Nephron progenitor cell (in vitro differentiated cells): ENCODE measurements at regions not wholly inside any gene's neighbourhood (a gene's known extent, or its start where the extent isn't known, plus 50 kb on each side); places are given as distances from the start of the nearest gene placed in this dataset.
A peak's percentile ranks its signal among the peaks of the same experiment; 100 is the strongest.

Experiments used
- DNase-seq: peaks from one replicate; pipeline ENCODE4 v3.0.0; 2021
- H3K27ac Mint-ChIP-seq: 2 replicates; pipeline ENCODE4 v1.8.0; 2021; ENCODE audit warnings: mild to moderate bottlenecking, moderate library complexity, mixed read lengths
- H3K27me3 Mint-ChIP-seq: 2 replicates; pipeline ENCODE4 v1.8.0; 2021; ENCODE audit warnings: mild to moderate bottlenecking, low read depth, mixed read lengths; ENCODE audit not compliant: poor library complexity
- H3K36me3 Mint-ChIP-seq: 2 replicates; pipeline ENCODE4 v1.8.0; 2021; ENCODE audit warnings: low read depth, mixed read lengths
- H3K4me1 Mint-ChIP-seq: 2 replicates; pipeline ENCODE4 v1.8.0; 2021; ENCODE audit warnings: mixed read lengths
- H3K4me3 Mint-ChIP-seq: 2 replicates; pipeline ENCODE4 v1.8.0; 2021; ENCODE audit warnings: mild to moderate bottlenecking, moderate library complexity, mixed read lengths
- H3K9me3 Mint-ChIP-seq: 2 replicates; pipeline ENCODE4 v1.8.0; 2021; ENCODE audit warnings: mild to moderate bottlenecking, moderate library complexity, mixed read lengths
- TF ChIP-seq, protein P1 (sequence below): fragments of 200-600 bp; sonication (generic); IDR thresholded peaks from 2 replicates; pipeline ENCODE4 v1.5.0; 2021; ENCODE audit warnings: antibody characterized with exemption

DNA sequence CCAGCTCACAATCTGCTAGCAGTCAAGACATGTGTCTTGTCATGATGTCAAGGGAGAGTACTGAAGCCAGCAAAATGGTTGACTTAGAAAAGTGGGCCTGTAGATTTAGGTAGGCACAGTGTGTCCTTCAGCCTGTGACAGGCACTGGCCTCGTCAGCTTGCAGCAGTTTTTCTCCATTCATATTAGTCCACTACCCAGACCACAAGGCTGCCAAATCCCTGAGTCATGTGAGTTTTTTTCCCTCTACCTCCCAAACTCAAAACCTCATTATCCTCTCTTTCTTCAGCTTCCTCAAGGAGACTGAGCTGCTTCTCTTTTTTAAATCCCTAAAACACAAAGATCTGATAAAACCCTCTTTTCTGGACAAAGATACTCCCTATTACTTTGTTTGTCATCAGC, 102.6 kb upstream of the HS3ST3A1 start:
- peaks cover 8% of the 10 kb centered on the region for H3K36me3 Mint-ChIP-seq
- H3K9me3 Mint-ChIP-seq: peaks cover 9% of the 10 kb centered on the region
- TF ChIP-seq, protein P1, sequence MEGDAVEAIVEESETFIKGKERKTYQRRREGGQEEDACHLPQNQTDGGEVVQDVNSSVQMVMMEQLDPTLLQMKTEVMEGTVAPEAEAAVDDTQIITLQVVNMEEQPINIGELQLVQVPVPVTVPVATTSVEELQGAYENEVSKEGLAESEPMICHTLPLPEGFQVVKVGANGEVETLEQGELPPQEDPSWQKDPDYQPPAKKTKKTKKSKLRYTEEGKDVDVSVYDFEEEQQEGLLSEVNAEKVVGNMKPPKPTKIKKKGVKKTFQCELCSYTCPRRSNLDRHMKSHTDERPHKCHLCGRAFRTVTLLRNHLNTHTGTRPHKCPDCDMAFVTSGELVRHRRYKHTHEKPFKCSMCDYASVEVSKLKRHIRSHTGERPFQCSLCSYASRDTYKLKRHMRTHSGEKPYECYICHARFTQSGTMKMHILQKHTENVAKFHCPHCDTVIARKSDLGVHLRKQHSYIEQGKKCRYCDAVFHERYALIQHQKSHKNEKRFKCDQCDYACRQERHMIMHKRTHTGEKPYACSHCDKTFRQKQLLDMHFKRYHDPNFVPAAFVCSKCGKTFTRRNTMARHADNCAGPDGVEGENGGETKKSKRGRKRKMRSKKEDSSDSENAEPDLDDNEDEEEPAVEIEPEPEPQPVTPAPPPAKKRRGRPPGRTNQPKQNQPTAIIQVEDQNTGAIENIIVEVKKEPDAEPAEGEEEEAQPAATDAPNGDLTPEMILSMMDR: no peak
- H3K27ac Mint-ChIP-seq: peak overlapping the region; percentile 9
- peaks cover 29% of the 10 kb centered on the region for H3K4me1 Mint-ChIP-seq
- no peak overlapping the region for H3K4me3 Mint-ChIP-seq
- DNase-seq: no peak
- H3K27me3 Mint-ChIP-seq: peaks cover 9% of the 10 kb centered on the region

DNA sequence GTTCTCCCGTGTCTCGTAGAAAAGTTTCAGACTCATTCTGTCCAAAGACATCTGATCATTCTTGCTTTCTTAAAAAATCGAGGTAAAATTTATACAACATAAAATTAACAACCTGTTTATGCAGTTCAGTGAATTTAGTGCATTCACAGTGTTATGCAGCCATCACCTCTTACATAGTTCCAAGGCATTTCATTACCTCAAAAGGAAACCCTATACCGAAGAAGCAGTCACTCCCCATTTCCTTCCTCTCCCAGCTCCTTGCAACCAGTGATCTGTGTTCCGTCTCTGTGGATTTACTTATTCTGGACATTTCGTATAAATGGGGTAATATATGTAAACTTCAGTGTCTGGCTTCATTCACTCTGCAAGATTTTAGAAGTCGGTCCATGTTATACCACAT, 103.5 kb upstream of the HS3ST3A1 start:
- Mint-ChIP-seq H3K9me3 (no peaks in the 10 kb centered on the region), H3K4me1 (peaks cover 29% of the 10 kb centered on the region), H3K4me3 (no peak overlapping the region), H3K27ac (peak overlapping the region; percentile 49), H3K27me3 (peaks cover 7% of the 10 kb centered on the region), H3K36me3 (no peaks in the 10 kb centered on the region)
- DNase-seq: no peak
- TF ChIP-seq, protein P1: no peak

DNA sequence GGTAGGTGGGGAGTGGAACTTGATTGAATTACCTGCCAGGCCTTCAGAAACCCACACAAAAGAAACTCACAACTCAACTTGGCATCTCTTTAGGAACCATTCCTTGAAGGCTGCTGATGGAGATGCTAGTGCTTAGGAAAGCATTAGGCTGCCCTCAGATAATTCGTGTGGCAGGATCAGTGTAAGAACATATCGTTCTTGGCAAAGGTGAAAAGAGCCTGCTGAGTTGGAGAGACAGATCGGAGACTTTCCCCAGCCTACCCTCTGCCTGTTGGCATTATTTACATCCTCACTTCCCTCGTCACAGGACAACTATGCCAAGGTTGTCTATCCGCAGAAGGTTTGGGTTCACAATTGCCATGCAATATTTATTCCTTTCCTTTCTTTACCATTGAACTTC, 120.0 kb upstream of the HS3ST3A1 start:
- peaks cover 14% of the 10 kb centered on the region for H3K4me1 Mint-ChIP-seq
- no peaks in the 10 kb centered on the region for H3K9me3 Mint-ChIP-seq
- peaks cover 3% of the 10 kb centered on the region for H3K27me3 Mint-ChIP-seq
- DNase-seq: no peak
- TF ChIP-seq, protein P1: no peak
- H3K4me3 Mint-ChIP-seq: no peak overlapping the region
- H3K27ac Mint-ChIP-seq: peak overlapping the region; percentile 73
- H3K36me3 Mint-ChIP-seq: no peaks in the 10 kb centered on the region

DNA sequence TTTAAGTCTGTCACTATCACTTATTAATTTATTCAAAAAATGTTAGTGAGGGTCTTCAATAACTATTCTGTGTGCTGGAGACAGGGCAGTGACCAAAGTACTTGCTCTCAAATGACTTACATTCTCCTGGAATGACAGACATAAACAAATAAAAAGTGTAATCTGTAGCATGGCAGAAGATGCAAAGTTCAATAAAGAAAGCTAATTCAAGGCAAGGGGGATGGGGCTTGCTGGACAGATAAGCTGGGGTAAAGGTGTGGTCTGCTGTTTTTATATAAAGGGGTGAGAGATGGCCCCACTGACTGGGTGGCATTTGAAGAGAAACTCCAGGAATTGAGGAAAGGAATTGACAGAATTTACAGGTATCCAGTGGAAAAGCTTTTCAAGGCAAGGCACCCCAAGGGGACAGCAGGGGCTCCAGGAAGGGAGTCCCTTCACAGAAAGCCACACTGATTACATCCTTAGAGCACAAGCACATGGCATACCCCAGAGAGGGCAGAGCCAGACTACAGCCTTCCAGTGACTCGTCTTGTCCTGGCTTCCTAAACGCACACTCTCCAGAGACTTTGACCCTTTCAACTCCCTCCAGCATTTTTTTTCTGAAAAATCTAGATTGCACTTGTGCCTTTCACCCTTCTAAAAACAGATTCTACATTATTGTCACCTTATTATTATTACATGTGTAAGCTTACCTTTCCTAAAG, 123.7 kb upstream of the HS3ST3A1 start:
- no peak overlapping the region for H3K27ac Mint-ChIP-seq
- TF ChIP-seq, protein P1: no peak
- no peaks in the 10 kb centered on the region for H3K9me3 Mint-ChIP-seq
- H3K27me3 Mint-ChIP-seq: peaks cover 3% of the 10 kb centered on the region
- DNase-seq: no peak
- no peaks in the 10 kb centered on the region for H3K36me3 Mint-ChIP-seq
- no peak overlapping the region for H3K4me3 Mint-ChIP-seq
- peaks cover 14% of the 10 kb centered on the region for H3K4me1 Mint-ChIP-seq

DNA sequence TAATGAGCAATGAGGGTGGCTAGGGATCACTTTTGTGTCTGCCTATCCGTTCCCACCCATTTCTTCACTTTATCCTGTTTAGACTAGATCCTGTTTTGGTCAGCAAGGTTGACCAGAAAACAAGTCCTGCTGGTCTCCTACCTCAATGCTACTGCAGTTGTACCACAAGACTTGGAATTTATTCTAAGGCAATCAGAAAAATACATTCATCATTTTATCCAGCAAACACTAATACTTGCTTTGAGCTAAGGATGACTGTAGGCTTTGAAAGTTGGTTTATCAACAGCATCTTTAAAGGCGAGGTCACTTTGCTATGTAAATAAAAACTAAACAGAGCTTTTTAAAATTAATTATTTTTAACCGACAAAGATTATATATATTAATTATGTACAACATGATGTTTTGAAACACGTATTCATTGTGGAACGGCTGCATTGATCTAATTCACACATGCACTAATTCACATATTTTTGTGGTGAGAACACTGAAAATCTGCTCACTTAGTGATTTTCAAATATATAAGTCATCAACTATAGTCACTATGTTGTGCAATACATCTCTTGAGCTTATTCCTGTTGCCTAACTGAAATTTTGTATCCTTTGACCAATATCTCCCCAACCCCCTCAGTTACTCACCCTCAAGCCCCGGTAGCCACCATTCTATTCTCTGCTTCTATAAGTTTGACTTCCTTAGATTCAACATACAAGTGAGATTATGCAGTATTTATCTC, 125.9 kb upstream of the HS3ST3A1 start:
- Mint-ChIP-seq H3K4me3 (no peak overlapping the region), H3K27ac (no peak overlapping the region), H3K4me1 (no peaks in the 10 kb centered on the region)

More for the DNA sequence above, 125.9 kb upstream of the HS3ST3A1 start:
- Mint-ChIP-seq H3K36me3 (peaks cover 8% of the 10 kb centered on the region), H3K27me3 (peaks cover 3% of the 10 kb centered on the region), H3K9me3 (peaks cover 16% of the 10 kb centered on the region)
- DNase-seq: no peak
- TF ChIP-seq, protein P1: no peak
